SU-DHL-6 (cell line): ENCODE measurements at regions not wholly inside any gene's neighbourhood (a gene's known extent, or its start where the extent isn't known, plus 50 kb on each side); places are given as distances from the start of the nearest gene placed in this dataset.

Source experiments
- H2AFZ ChIP-seq: fragments of 200-600 bp; sonication (generic); 2 replicates; pipeline ENCODE4 v1.6.1; 2014; ENCODE audit warnings: low read depth, mild to moderate bottlenecking, moderate library complexity, mixed read lengths, antibody characterized with exemption, low read length; ENCODE audit not compliant: severe bottlenecking
- H3F3A ChIP-seq: fragments of 200-600 bp; shearing (Covaris generic); 2 replicates; pipeline ENCODE4 v1.6.0; 2016; ENCODE audit warnings: antibody characterized with exemption, mild to moderate bottlenecking; ENCODE audit not compliant: insufficient read depth
- H3K27ac ChIP-seq: fragments of 200-600 bp; sonication (generic); 2 replicates; pipeline ENCODE4 v1.5.1; 2016; ENCODE audit warnings: low read depth, mild to moderate bottlenecking, low read length, moderate library complexity, mixed read lengths
- H3K27me3 ChIP-seq: fragments of 200-600 bp; sonication (generic), shearing (Covaris generic); 2 replicates; pipeline ENCODE4 v1.6.0; 2014; ENCODE audit warnings: mild to moderate bottlenecking, low read length
- H3K36me3 ChIP-seq: fragments of 200-600 bp; sonication (generic); 2 replicates; pipeline ENCODE4 v1.6.1; 2014; ENCODE audit warnings: mild to moderate bottlenecking, low read length, mixed read lengths
- H3K4me2 ChIP-seq: fragments of 300-600, 200-600 bp; shearing (Covaris generic), sonication (generic); 2 replicates; pipeline ENCODE4 v1.6.0; 2014; ENCODE audit warnings: low read length, low read depth, mild to moderate bottlenecking; ENCODE audit not compliant: poor library complexity, severe bottlenecking
- H3K4me3 ChIP-seq: fragments of 200-600 bp; sonication (generic); 2 replicates; pipeline ENCODE4 v1.5.1; 2014; ENCODE audit warnings: antibody characterized with exemption, low read length, mild to moderate bottlenecking, mixed read lengths; ENCODE audit not compliant: insufficient read depth, poor library complexity, severe bottlenecking
- H3K79me2 ChIP-seq: fragments of 200-600 bp; sonication (generic); 2 replicates; pipeline ENCODE4 v1.6.1; 2014; ENCODE audit warnings: mild to moderate bottlenecking, low read length, moderate library complexity; ENCODE audit not compliant: insufficient read depth
- H3K9ac ChIP-seq: fragments of 200-600 bp; sonication (generic); 2 replicates; pipeline ENCODE4 v1.7.0; 2014; ENCODE audit warnings: mild to moderate bottlenecking, low read length
- H3K9me2 ChIP-seq: fragments of 200-600 bp; sonication (generic); replicated peaks from 2 replicates; pipeline ENCODE4 v1.6.1; 2014; ENCODE audit warnings: low read length; ENCODE audit not compliant: insufficient read depth
- H3K9me3 ChIP-seq: fragments of 200-600 bp; sonication (generic); 2 replicates; pipeline ENCODE4 v1.6.1; 2014; ENCODE audit warnings: low read length, mixed read lengths; ENCODE audit not compliant: insufficient read depth
- H4K20me1 ChIP-seq: fragments of 200-600 bp; sonication (generic); 2 replicates; pipeline ENCODE4 v1.6.1; 2014; ENCODE audit warnings: low read depth, mild to moderate bottlenecking, antibody characterized with exemption, low read length, moderate library complexity, mixed read lengths
- CTCF ChIP-seq: fragments of 200-600 bp; sonication (generic); IDR thresholded peaks from one replicate; pipeline ENCODE4 v1.5.1; 2017; ENCODE audit warnings: antibody characterized with exemption, mild to moderate bottlenecking, low read length, moderate library complexity; ENCODE audit not compliant: insufficient read depth, poor library complexity, severe bottlenecking
- EZH2phosphoT487 ChIP-seq: fragments of 200-600 bp; sonication (generic), shearing (Covaris generic); conservative IDR thresholded peaks from 2 replicates; pipeline ENCODE4 v1.6.1; 2018; ENCODE audit warnings: mild to moderate bottlenecking, antibody characterized with exemption, low read length, moderate library complexity, mixed read lengths

- Histone ChIP-seq H3K27ac (no peak overlapping the region), H3K4me3 (no peak overlapping the region), H3K9me2 (no peaks in the 10 kb centered on the region), H4K20me1 (no peaks in the 10 kb centered on the region), H3K4me2 (no peak overlapping the region), H3K36me3 (no peaks in the 10 kb centered on the region), H3K79me2 (no peaks in the 10 kb centered on the region), H3K9me3 (no peaks in the 10 kb centered on the region), H3K27me3 (no peaks in the 10 kb centered on the region), H2AFZ (peak overlapping the region; percentile 86), H3F3A (no peaks in the 10 kb centered on the region), H3K9ac (no peak overlapping the region)
- TF ChIP-seq CTCF (no peak), EZH2phosphoT487 (no peak)
Observed at GRCh38 chr1:82646336-82646735, 845.6 kb downstream of the ADGRL2 start.

- no peak overlapping the region for H3K4me3 ChIP-seq
- no peaks in the 10 kb centered on the region for H3K36me3 ChIP-seq
- TF ChIP-seq CTCF (no peak), EZH2phosphoT487 (no peak)
- no peak overlapping the region for H3K27ac ChIP-seq
- H3F3A ChIP-seq: no peaks in the 10 kb centered on the region
- H3K9me3 ChIP-seq: no peaks in the 10 kb centered on the region
- H4K20me1 ChIP-seq: no peaks in the 10 kb centered on the region
- no peak overlapping the region for H2AFZ ChIP-seq
- no peak overlapping the region for H3K9ac ChIP-seq
- no peaks in the 10 kb centered on the region for H3K27me3 ChIP-seq
- H3K9me2 ChIP-seq: no peaks in the 10 kb centered on the region
- H3K4me2 ChIP-seq: no peak overlapping the region
- no peaks in the 10 kb centered on the region for H3K79me2 ChIP-seq
Observed at GRCh38 chr1:82644186-82644915, 843.6 kb downstream of the ADGRL2 start.

GRCh38 chr1:82640352-82640751, 839.6 kb downstream of the ADGRL2 start:
- Histone ChIP-seq H3K27ac (no peak overlapping the region), H3K79me2 (no peaks in the 10 kb centered on the region), H3K36me3 (no peaks in the 10 kb centered on the region), H3K4me3 (no peak overlapping the region), H3K9me2 (no peaks in the 10 kb centered on the region), H3F3A (no peaks in the 10 kb centered on the region), H3K9me3 (no peaks in the 10 kb centered on the region), H3K4me2 (no peak overlapping the region), H2AFZ (no peak overlapping the region), H4K20me1 (no peaks in the 10 kb centered on the region), H3K9ac (no peak overlapping the region), H3K27me3 (no peaks in the 10 kb centered on the region)
- TF ChIP-seq EZH2phosphoT487: no peak
- TF ChIP-seq CTCF: no peak
